Endometrial microvascular endothelial cells (primary cell): ENCODE measurements at regions not wholly inside any gene's neighbourhood (a gene's known extent, or its start where the extent isn't known, plus 50 kb on each side); places are given as distances from the start of the nearest gene placed in this dataset.

Experiments
- in situ Hi-C: cut with HindIII; loops from 2 replicates; pipeline ENCODE4 v1.10.0; 2017; ENCODE audit warnings: low sequenced_read_pairs, low pct_unique_long_range_greater_than_20kb; ENCODE audit errors: inconsistent ontology term

GRCh38 chr3:105923140-105923539, 54.3 kb upstream of the CBLB start:
- in situ Hi-C loops: no loop called here

GRCh38 chr3:105927741-105928140, 58.9 kb upstream of the CBLB start:
- in situ Hi-C loops: no loop called here

GRCh38 chr3:105930733-105931132, 61.9 kb upstream of the CBLB start:
- in situ Hi-C loops: no loop called here

GRCh38 chr3:105931500-105931899, 62.7 kb upstream of the CBLB start:
- in situ Hi-C loops: no loop called here

GRCh38 chr3:105933871-105934270, 65.1 kb upstream of the CBLB start:
- in situ Hi-C loops: no loop called here

GRCh38 chr3:105938101-105938500, 69.3 kb upstream of the CBLB start:
- in situ Hi-C loops: no loop called here

- in situ Hi-C loops: no loop called here
These were observed 70.0 kb upstream of the CBLB start for GRCh38 chr3:105938806-105939205.

- in situ Hi-C loops: no loop called here
These were observed 75.5 kb upstream of the CBLB start for GRCh38 chr3:105944276-105944675.

- in situ Hi-C loops: no loop called here
These were observed 75.9 kb upstream of the CBLB start for GRCh38 chr3:105944721-105945120.

GRCh38 chr3:105948101-105948500, 79.3 kb upstream of the CBLB start:
- in situ Hi-C loops: no loop called here

GRCh38 chr3:105950881-105951600, 82.2 kb upstream of the CBLB start:
- in situ Hi-C loops: no loop called here

GRCh38 chr3:105953831-105954230, 85.0 kb upstream of the CBLB start:
- in situ Hi-C loops: no loop called here

GRCh38 chr3:105956306-105956705, 87.5 kb upstream of the CBLB start:
- in situ Hi-C loops: no loop called here

GRCh38 chr3:105957722-105958121, 88.9 kb upstream of the CBLB start:
- in situ Hi-C loops: no loop called here

- in situ Hi-C loops: no loop called here
These were observed 89.6 kb upstream of the CBLB start for GRCh38 chr3:105958237-105959000.

- in situ Hi-C loops: no loop called here
These were observed 91.0 kb upstream of the CBLB start for GRCh38 chr3:105959851-105960250.

- in situ Hi-C loops: no loop called here
These were observed 91.6 kb upstream of the CBLB start for GRCh38 chr3:105960381-105960780.

GRCh38 chr3:105963161-105963560, 94.3 kb upstream of the CBLB start:
- in situ Hi-C loops: no loop called here

- in situ Hi-C loops: no loop called here
These were observed 96.6 kb upstream of the CBLB start for GRCh38 chr3:105965384-105965783.

GRCh38 chr3:105967117-105967516, 98.3 kb upstream of the CBLB start:
- in situ Hi-C loops: no loop called here
